VCaP (cell line): ENCODE measurements at regions not wholly inside any gene's neighbourhood (a gene's known extent, or its start where the extent isn't known, plus 50 kb on each side); places are given as distances from the start of the nearest gene placed in this dataset.
"Not testable (repeated sequence)": the region's sequence is repeated elsewhere in the genome, so short reads cannot be mapped to it uniquely, and the experiment has no call there.

ENCODE experiments used
- H3K27ac ChIP-seq: fragments of 450-650 bp; 2 replicates; pipeline ENCODE4 v1.5.1; 2017
- CTCF ChIP-seq: fragments of 450-650 bp; conservative IDR thresholded peaks from 2 replicates; pipeline ENCODE4 v1.5.1; 2017; ENCODE audit warnings: mild to moderate bottlenecking, moderate library complexity

GRCh38 chr11:134658481-134659225, 246.6 kb upstream of the B3GAT1 start:
- no peak overlapping the region for H3K27ac ChIP-seq
- TF ChIP-seq CTCF, result no peak

- no peak overlapping the region for H3K27ac ChIP-seq
- no peak for TF ChIP-seq CTCF
These were observed 245.6 kb upstream of the B3GAT1 start for GRCh38 chr11:134657631-134658030.

GRCh38 chr11:134656861-134657540, 245.0 kb upstream of the B3GAT1 start:
- TF ChIP-seq CTCF, result no peak
- no peak overlapping the region for H3K27ac ChIP-seq

GRCh38 chr11:134656086-134656840, 244.2 kb upstream of the B3GAT1 start:
- H3K27ac ChIP-seq, result not testable (repeated sequence)

- no peak for TF ChIP-seq CTCF
- no peak overlapping the region for H3K27ac ChIP-seq
These were observed 243.3 kb upstream of the B3GAT1 start for GRCh38 chr11:134655189-134655989.

GRCh38 chr11:134654161-134654915, 242.3 kb upstream of the B3GAT1 start:
- H3K27ac ChIP-seq, result no peak overlapping the region

More at GRCh38 chr11:134654161-134654915, 242.3 kb upstream of the B3GAT1 start:
- no peak for TF ChIP-seq CTCF
